NCI-H1694 (cell line): ENCODE measurements at regions not wholly inside any gene's neighbourhood (a gene's known extent, or its start where the extent isn't known, plus 50 kb on each side); places are given as distances from the start of the nearest gene placed in this dataset.

Experiments used
- DNase-seq: peaks from one replicate; lab custom pipeline; 2025; lab: John Stamatoyannopoulos, UW

DNA sequence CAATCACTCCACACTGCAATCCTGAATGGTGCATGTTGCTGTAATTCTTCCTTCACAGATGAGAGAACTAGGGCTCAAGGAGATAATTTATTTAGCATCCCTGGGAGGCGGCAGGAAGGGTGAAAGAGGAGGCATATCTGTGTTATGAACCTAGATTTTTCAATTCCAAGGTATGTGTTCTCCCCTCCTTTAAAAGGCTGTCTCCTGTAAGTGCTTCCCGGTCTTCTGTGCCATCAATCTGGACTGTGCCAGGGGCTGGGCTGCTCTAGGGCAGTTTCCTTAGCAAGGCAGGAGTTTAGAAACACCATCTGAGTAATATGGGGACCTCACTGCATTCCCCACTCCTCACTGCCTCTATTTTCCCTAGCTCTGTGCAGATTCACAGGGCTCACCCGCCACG is 185.0 kb downstream of the RFC3 start:
- no peak for DNase-seq

DNA sequence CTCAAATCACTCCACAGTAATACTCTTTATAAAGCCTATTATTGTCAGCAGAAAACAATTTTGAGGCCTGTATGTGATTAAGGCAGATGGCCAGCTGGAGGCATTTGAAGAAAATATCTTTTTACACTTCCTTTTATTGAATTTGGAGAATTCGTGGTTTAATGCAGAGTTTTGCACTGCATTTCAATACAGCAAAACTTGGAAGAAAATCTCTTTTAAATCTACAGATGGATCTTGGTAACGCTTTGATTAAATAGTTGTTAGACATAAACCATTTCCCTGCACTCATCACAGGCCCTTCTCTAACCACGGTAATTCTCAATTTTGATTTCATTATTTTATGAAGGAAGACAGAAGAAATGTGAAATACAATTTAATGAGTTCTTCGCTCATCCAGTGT is 185.7 kb downstream of the RFC3 start:
- DNase-seq = no peak

DNA sequence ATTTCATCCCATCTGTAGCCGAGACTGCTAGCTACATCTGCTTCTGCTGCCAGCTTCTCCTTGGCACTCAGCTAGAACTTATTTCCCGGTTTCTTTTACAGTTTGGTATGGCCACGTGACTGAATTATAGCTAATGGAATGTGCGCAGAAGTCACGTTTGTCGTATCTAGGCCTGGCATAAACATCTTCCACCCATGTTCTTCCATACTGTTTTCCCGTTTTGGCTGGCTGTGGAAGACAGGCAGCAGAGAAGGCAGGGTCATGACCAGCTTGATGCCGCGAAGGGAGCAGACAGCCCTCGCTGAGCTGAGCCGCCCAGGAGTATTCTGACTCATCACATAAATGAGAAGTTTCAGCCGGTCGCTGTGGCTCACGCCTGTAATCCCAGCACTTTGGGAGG is 186.7 kb downstream of the RFC3 start:
- DNase-seq = no peak

DNA sequence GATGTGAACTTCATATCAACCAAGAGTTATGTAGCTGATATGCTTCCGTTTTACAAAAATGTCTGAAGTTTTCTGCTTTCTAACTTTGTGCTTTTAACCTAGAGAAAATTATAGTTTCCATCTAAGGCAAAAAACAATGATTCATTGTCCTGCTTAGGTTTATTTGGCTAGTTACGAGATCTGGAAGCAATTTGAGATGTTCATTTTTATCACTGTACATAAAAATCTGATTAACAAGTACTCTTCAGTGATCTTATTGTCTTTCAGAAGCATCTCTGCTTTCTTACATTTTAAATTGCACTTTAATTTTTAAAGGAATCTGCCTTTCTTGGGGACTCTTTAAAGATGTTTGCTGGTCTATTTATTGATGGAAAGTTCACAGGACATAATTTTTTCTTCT is 188.1 kb downstream of the RFC3 start:
- DNase-seq = no peak

DNA sequence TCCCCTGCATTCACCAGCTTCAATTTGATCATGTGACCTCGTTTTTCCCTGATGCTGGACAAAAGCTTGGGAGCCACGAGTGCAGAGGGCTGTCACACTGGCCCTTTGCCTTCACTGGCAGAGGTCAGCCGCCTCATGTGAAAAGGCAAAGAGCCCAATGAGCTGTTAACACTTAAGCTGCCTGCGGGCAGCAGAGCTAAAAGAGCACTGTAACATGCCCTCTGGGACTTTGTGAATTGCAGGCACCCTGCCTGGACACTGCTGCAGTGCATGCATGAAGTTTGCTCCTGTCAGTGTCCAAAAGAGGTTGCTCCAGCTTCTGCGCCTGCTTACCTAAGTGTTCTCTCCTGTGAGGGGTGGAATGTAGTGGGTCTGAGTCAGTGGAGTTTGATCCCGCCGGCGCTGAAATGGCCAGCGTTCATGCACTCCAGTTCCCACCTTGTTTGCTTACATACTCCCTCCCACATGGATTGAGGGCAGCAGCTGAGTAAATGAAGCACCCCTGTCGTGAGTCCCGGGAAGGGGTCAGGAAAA is 193.7 kb downstream of the RFC3 start:
- DNase-seq = no peak

DNA sequence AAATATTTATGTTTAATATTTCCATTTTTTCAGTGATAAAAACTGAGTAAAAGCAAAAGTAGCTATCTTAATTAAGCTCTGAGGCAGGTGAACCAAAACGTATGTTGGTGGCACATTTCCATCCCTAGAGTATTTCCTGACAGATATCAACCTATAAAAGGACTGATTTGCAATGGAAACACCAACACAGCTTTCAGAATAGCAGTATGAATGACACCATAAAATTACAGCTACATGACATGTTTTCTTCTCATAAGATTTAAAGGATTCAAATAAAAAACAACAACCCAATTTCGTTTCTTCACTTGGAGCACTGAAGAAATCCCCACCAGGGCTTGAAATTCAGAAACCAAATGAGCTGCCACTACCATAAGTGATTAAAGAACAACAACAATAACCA is 194.4 kb downstream of the RFC3 start:
- DNase-seq = no peak

DNA sequence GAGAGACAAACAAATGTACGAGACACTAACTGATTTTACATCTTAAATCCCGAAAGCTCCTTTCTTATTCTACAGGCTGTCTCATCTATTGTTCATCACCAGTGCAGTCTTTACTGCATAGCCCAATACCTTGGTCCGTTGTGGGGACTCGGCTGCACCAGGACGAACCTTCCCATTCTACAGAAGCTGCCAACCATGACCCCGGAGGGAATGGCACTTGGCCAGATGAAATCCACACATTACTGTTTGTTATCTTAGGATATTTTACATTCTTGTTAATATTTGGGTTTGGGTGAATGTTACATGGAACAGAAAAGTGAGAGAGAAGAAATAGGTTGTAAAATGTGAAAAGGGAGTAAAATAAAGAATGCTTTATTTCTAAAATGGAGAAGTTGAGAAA is 195.1 kb downstream of the RFC3 start:
- DNase-seq = no peak

DNA sequence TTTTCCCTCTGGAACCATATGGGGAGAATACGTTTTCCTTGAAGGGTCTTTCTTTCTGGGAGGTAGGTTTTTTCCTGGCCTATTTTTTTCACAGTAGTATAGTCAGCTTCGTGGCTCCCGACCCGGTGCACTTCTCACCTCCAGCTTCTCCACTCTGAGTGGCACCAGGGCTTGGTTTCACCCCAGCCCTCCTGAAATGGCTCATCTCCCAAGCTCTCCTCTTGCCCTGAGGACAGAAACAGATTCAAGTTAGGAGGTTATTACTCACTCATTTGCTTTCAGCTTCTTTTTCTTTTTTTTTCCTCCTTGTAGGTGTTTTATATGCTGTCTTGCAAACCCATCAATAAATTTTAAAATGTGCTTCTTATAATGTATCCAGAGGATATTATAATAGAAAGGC is 199.3 kb downstream of the RFC3 start:
- DNase-seq = no peak

DNA sequence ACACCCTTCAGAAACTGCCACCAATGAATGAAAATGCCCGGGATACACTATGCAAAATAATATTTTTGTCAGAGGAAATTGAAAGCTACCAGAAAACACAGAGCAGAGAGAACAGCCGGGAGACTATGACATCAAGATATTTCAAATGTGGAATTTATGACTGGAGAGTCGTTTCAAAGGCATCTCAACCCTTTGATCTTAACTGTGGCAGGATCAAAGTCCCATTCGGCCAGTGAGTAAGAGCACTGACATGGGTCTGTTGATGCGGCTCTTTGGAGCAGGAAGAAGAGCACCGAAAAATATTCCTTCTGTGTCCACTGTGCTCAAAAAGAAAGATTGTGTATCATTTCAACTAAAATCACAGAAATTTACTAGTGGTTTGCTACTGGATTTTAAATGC is 201.9 kb downstream of the RFC3 start:
- no peak for DNase-seq

DNA sequence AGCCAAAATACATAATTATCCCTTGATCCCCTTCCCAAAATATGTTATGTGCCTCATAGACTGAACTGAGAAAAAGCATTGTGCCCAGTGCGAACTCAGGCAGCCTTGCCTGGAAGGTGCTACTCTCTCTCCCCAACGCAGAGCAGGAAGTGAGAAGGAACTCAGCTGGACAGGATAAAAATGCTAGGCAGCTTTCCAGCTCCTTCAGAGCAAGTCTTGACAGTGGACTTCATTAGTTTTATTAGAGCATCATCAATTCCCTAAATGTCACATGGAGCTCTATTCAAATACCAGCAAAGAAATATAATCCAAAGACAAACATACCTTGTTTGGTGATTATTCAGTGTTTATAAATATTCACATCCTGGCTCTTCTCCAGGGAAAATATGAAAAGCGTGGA is 202.4 kb downstream of the RFC3 start:
- no peak for DNase-seq

DNA sequence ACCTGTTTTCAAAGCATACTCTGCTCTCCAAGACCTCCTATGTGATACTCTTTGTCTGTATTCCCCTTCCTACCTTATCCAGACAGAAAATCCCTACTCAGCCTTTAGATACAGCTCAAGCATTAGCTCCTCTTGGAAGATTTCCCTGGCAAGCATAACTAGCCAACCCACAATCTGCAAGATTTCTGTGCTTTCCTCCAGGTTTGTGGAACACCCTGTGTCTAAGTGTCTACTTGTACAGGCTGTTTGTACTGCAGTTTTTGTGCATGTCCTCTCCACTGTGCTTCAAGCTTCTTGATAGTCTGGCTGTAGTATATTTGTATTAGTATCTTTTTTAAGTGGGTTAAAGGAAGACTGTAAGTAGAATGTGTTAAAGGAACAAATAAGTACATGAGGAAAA is 203.7 kb downstream of the RFC3 start:
- no peak for DNase-seq

DNA sequence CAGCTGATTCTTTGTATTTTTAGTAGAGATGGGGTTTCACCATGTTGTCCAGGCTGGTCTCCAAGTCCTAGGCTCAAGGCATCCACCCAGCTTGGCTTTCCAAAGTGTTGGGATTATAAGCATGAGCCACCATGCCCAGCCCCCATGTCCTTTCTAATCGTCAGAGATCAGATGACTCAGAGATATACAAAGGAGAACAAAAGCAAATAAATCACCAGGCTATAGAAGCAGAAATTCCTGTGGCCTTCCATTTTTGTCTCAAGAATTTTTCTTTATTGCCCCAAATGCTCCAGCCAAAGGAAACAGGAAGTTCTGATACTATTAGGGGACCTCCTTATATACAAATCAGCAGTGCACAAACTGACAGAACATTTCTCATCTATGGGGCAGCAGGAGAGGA is 207.8 kb downstream of the RFC3 start:
- no peak for DNase-seq

DNA sequence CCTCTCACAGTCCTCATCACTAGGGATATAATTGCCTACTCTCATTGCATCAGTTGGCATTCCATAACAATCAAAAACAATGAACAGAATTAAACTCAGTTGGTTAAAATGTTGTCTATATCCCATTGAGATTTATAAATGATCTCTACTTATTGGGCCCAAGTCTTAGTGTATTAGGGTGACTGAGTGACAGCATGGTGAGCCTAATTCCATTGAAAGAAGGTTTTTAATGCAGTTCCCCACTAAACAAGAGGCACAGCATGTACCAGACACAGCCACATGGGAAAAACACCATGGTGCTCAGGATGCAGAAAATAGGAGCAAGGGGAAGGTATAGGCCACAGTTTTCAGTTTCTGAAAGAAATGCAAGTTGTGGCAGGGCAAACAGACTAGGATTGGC is 208.4 kb downstream of the RFC3 start:
- DNase-seq = no peak

DNA sequence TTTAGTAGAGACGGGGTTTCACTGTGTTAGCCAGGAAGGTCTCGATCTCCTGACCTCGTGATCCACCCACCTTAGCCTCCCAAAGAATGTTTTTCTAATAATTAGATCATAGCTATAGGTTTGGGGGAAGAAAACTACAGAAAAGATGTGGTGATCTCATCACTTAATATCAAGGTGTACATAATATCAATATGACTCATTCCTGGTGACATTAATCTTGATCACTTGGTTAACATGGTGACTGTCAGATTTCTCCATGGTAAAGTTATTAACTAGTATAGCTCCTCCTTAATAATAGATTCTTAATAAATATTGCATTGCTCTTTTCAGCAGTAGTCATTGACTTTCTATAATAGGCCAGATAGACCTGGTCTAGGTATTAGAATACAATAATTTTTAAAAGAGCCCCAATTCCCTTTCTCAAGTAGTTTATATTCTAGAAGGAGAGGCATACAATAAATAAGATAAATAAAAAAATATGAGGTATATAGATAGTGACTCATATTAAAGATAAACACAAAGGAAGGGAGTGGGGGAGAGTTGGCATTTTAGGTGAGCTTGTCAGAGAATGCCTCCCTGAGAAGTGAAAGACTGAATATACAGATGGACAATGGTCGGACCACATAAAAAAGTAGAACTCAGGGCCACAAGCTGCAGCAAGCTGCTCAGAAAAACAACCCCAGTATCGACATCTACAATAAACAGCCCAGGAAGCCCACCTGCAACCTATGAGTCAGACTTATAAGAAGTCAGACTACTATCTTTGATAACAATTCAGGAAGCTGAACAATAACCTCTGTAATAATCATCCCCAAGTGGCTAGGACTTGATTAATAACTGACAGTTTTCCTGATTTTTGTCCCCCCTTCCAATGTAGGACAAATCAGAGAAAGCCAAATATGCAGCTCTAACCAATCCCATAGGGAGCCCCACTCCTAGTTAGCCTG is 210.8 kb downstream of the RFC3 start:
- no peak for DNase-seq

DNA sequence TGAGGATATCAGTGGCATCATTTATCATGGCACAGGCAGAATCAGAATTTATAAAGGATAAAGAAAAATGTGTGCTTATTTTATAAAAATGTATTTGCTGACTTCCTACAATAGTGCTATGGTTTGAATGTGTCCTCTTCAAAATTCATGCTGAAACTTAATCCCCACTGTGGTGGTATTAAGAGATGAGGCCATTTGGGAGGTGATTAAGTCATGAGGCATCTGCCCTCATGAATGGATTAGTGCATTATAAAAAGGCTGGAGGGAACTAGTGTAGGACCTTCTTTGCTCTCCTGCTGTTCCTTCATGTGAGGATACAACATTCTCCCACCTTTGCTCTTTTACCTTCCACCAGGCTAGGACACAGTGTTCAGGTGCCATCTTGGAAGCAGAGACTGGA is 212.8 kb downstream of the RFC3 start:
- no peak for DNase-seq

DNA sequence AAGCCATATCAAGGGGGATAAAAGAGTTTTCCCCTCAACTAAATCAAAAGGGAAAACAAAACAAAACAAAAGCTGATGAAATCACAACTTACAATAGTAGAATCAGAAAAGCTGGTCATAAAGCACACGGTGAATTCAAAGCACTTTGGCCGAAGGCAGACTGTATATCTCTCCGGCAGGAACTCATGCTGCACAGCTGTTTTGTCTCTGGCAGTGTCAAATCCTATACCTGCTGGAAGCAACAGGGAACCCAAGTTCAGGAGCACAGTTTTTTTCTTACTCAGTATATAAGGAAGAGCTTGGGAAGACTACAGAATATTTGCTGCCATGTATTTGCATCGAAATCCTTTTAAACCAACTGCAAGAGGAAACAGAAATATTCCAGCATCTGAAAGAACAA is 213.7 kb downstream of the RFC3 start:
- DNase-seq = no peak

DNA sequence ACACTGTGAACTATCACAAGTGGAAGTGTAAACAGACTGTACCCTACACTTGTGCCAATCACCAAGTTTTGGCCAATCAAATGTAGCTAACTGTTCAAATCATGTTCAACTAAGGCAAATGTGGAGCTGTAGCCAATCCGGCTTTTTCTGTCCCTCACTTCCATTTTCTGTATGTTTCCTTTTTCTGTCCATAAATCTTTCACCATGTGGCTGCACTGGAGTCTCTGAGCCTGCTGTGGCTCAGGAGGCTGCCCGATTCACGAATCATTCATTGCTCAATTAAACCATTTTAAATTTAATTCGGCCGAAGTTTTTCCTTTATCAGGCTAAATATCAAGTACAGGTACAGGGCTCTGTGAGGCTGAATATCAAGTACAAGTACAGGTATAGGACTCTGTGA is 216.5 kb downstream of the RFC3 start:
- no peak for DNase-seq

DNA sequence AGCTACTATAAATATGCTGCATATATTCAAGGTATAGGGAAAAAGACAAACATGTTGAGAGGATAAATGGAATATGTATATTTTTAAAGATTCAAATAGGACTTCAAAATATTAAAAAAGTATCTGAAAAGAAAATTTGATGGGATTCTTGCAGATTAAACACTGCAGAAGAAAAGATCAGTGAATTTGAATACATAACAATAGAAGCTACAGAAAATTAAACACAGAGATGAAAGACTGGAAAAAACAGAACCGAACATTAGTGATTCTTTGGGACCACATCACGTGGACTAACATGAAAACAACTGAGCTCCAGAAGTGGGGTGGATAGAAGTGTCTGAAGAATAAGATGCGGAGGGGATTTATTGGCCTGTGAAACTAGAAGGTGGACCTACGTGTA is 217.2 kb downstream of the RFC3 start:
- DNase-seq = no peak

DNA sequence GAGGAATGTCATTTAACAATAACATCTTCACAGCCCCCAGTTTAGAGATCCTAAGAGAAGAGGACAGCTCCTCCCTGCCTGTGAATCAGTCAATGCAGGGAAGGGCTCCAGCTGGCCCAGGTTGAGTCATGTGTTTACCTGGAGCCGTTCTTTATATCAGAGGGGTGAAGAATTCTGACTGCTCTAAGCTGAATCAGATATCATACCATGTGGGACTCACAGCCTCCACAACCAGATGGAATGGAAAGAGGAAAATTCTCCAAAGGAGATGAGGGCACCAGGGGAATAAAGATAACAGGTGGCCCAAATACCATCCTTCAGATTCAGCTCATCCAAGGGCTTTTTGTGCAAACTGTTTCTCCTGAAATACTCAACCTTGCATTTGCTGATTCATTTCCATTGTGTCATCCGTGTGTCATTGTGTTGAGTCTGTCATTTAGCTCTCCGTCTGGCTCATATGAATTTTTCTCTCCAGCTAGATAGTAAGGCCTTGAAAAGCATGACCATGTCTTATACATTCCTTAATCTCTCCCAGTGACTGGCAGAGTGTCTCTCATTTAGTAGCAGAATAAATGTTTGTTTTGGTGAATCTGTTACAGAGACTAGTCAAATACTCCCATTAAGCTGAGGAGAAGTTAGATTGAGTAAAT is 217.9 kb downstream of the RFC3 start:
- DNase-seq = no peak

DNA sequence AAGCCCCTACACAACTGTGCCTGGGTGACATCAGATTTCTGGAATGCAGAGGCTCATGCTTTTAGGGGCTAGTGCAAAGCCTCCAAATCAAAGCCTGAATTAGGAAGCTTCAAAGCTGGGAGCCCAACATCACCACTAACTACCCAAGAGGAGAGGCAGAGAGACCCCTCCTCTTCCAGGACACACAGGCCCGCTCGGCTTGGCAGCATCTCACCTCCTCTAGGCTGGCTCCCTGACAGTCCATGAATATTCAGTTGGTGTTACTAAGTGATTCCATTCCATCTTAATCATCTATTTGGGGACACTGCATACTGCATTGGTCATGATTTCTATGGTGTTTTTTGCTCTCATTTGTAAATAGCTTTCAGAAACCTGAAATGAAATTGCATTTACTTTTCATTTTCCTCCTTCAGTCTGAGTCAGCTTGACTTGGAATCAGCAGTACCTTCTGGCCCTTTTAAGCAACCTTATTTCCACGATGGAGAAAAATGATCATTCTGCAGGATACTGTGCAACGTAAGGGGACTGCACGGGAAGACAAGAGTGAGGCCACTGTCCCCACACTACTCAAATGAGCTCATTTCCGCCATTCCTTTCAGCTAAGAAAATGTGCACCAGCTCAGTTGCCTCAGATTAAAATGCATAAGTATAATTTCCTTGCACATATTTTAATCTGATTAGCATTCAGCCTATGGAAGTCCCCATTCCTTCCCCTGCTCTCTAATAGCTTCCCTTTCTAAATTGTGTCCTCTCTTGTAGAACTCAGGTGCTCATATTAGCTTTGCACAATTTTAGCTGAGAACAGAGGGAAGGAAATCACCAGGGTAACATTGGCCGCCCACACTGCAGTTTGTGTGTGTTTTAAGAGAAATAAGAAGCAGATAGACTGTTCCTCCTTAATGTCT is 219.9 kb downstream of the RFC3 start:
- no peak for DNase-seq

DNA sequence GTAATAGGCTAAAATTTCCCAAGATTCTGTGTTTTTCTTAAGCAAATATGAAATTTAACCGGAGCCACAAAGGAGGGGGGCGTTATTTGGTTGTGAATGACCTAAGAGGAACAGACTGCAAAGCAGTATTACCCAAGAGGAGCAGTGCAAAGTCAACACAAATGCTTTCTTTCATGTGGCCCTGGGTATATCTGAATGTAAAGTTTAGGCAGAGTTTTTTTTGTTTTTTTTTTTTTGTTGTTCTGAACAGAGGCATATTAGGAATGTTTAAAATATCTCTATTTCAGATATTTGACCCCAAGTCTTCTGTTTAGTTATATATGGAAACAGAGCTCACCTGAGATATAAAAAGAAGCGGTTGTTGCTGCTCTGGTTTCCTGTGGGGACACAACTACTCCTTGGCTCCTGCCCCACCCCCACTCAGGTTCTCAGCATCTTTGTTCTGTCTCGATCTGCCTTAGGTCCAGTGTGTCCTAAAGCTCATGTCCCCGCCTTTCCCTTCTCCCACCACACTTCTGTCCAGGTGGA is 220.7 kb downstream of the RFC3 start:
- no peak for DNase-seq

DNA sequence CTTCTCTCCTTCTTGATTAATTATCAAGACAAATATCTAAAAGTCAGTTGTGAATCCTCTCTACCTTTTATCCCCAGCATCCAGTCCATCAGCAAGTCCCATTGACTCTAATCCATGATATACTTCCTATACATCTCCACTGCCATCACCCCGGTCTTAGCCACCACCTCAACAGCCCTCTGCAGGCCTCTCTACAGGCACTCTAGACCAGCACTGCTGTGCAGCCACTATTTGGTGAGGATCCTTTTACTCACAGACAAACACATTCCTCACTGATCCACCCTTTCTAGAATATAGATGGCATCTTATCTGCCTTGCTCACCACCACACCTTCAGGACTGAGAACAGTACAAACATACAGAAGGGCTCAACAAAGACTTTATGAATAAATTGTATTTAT is 221.7 kb downstream of the RFC3 start:
- no peak for DNase-seq
